Neuronal stem cell (in vitro differentiated cells): ENCODE measurements at regions not wholly inside any gene's neighbourhood (a gene's known extent, or its start where the extent isn't known, plus 50 kb on each side); places are given as distances from the start of the nearest gene placed in this dataset.

Experiments
- DNase-seq: peaks from one replicate; pipeline ENCODE4 v3.0.0-alpha.2; 2013; ENCODE audit warnings: low spot score
- H2AFZ ChIP-seq: one replicate; pipeline ENCODE4 v1.6.1; 2013; ENCODE audit warnings: mild to moderate bottlenecking, low read length, inconsistent platforms
- H2AK5ac ChIP-seq: 2 replicates; pipeline ENCODE4 v1.6.1; 2013; ENCODE audit warnings: low read depth, mild to moderate bottlenecking, inconsistent platforms, low read length, moderate library complexity, mixed read lengths
- H2BK120ac ChIP-seq: 2 replicates; pipeline ENCODE4 v1.6.1; 2013; ENCODE audit warnings: low read depth, mild to moderate bottlenecking, inconsistent platforms, low read length, moderate library complexity, mixed read lengths
- H2BK12ac ChIP-seq: one replicate; pipeline ENCODE4 v1.6.1; 2013; ENCODE audit warnings: low read length, inconsistent platforms
- H2BK15ac ChIP-seq: 2 replicates; pipeline ENCODE4 v1.6.1; 2013; ENCODE audit warnings: mild to moderate bottlenecking, low read length, inconsistent platforms, mixed read lengths
- H2BK5ac ChIP-seq: one replicate; pipeline ENCODE4 v1.6.1; 2013; ENCODE audit warnings: inconsistent platforms, mild to moderate bottlenecking, low read length, moderate library complexity
- H3K14ac ChIP-seq: one replicate; pipeline ENCODE4 v1.6.1; 2013; ENCODE audit warnings: low read length, inconsistent platforms
- H3K18ac ChIP-seq: 2 replicates; pipeline ENCODE4 v1.6.1; 2013; ENCODE audit warnings: low read length, inconsistent platforms
- H3K23ac ChIP-seq: 2 replicates; pipeline ENCODE4 v1.6.1; 2013; ENCODE audit warnings: low read depth, mild to moderate bottlenecking, mixed read lengths, low read length, inconsistent platforms; ENCODE audit not compliant: poor library complexity
- H3K27ac ChIP-seq: replicated peaks from 3 replicates; pipeline ENCODE4 v1.5.1; 2013; ENCODE audit warnings: low read length, inconsistent platforms
- H3K27me3 ChIP-seq, 3 experiments: 2 replicates each; pipeline ENCODE4 v1.6.1; 2013; ENCODE audit warnings: low read length in 3 of 3, mild to moderate bottlenecking in 2 of 3, inconsistent platforms in 1 of 3, low read depth in 1 of 3, mixed read lengths in 1 of 3, moderate library complexity in 1 of 3; ENCODE audit not compliant: control insufficient read depth in 3 of 3, insufficient read depth in 3 of 3
- H3K36me3 ChIP-seq, 2 donors: replicated peaks in 1 of 2; 2 replicates each; pipeline ENCODE4 v1.6.1; 2013; ENCODE audit warnings: low read length in 2 of 2; ENCODE audit not compliant: control insufficient read depth in 2 of 2, insufficient read depth in 2 of 2
- H3K4ac ChIP-seq: 2 replicates; pipeline ENCODE4 v1.6.1; 2013; ENCODE audit warnings: inconsistent platforms, mild to moderate bottlenecking, low read length, moderate library complexity
- H3K4me1 ChIP-seq, 2 donors: 1 replicate in 1 of 2; 2 replicates in 1 of 2; pipeline ENCODE4 v1.6.1; 2013; ENCODE audit warnings: low read length in 2 of 2, low read depth in 1 of 2; ENCODE audit not compliant: control insufficient read depth in 2 of 2, insufficient read depth in 1 of 2
- H3K4me2 ChIP-seq: one replicate; pipeline ENCODE4 v1.6.1; 2013; ENCODE audit warnings: mild to moderate bottlenecking, low read length, inconsistent platforms; ENCODE audit not compliant: insufficient read depth, poor library complexity, severe bottlenecking
- H3K4me3 ChIP-seq, 2 donors: 2 replicates each; pipeline ENCODE4 v1.5.1; 2013; ENCODE audit warnings: low read length in 2 of 2, mild to moderate bottlenecking in 2 of 2, inconsistent platforms in 1 of 2, moderate library complexity in 1 of 2
- H3K79me1 ChIP-seq: one replicate; pipeline ENCODE4 v1.6.1; 2013; ENCODE audit warnings: low read depth, mild to moderate bottlenecking, inconsistent platforms, low read length, moderate library complexity
- H3K9ac ChIP-seq: one replicate; pipeline ENCODE4 v1.6.1; 2013; ENCODE audit warnings: mild to moderate bottlenecking, low read depth, low read length, inconsistent platforms; ENCODE audit not compliant: poor library complexity
- H3K9me3 ChIP-seq, 2 donors: replicated peaks in 1 of 2; 2 replicates each; pipeline versions ENCODE3 to v1.6.1; 2013; ENCODE audit warnings: low read length in 2 of 2, mild to moderate bottlenecking in 2 of 2, inconsistent platforms in 1 of 2, low read depth in 1 of 2, mixed read lengths in 1 of 2, moderate library complexity in 1 of 2; ENCODE audit not compliant: control insufficient read depth in 2 of 2, insufficient read depth in 1 of 2
- H4K8ac ChIP-seq: one replicate; pipeline ENCODE4 v1.6.1; 2013; ENCODE audit warnings: low read depth, mild to moderate bottlenecking, inconsistent platforms, low read length, moderate library complexity
- H4K91ac ChIP-seq: one replicate; pipeline ENCODE4 v1.6.1; 2013; ENCODE audit warnings: low read length, low read depth, mild to moderate bottlenecking, inconsistent platforms; ENCODE audit not compliant: poor library complexity
- whole genome bisulfite sequencing, 2 donors: extraction: QIAGEN DNeasy Blood & Tissue Kit; methylation state at CpG; one replicate each; pipeline ENCODE4 v1.1.7; 2013; ENCODE audit warnings: missing lambda C conversion rate in 2 of 2, mixed read lengths in 1 of 2; ENCODE audit not compliant: insufficient read length in 2 of 2, insufficient replicate concordance in 1 of 2; ENCODE audit errors: extremely low coverage in 2 of 2; 5-methylcytosine and 5-hydroxymethylcytosine counted together

DNA sequence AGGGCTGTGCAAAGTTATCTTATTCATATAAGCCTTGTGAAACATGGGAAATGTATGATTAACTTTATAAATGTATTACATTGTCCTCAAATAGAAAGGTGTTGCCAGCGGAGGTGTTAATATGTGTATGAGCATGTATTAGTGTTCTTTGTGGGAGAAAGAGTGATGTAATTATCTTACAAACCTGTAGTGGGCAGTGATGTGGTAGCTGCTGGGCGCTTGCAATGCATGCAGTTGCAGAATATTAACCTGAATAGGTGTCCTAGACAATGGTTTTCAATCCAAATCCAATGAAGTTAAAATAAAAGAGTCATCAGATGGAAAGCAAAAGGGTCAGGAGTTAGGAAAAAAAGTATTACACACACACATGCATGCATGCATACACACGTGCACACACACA, 881.3 kb upstream of the CADM2 start:
- Histone ChIP-seq H3K4me3 (no peak overlapping the region), H3K27me3 (no peaks in the 10 kb centered on the region)

DNA sequence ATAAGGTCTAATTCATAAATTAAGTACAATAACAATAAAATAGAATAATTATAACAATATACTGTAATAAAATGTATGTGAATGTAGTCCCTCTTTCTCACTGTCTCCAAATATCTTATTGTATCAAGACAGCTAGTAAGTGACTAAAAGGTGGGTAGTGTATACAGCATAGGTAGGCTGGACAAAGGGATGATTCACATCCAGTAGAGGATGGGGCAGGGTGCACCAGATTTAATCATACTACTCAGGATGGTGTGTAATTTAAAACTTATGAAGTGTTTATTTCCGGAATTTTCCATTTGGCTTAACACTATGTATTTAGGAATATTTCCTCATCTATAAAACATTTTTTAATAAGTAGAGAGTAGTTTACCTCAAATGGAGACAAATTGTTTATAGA, 876.1 kb upstream of the CADM2 start:
- H3K4me1 ChIP-seq = no peaks in the 10 kb centered on the region
- no peaks in the 10 kb centered on the region for H3K36me3 ChIP-seq
- WGBS, 2 donors = no CpG with 5 or more reads among the region's 1 CpG

More for the DNA sequence above, 881.3 kb upstream of the CADM2 start:
- Histone ChIP-seq H4K8ac (no peak overlapping the region), H3K23ac (no peak overlapping the region), H2BK120ac (no peak overlapping the region), H2AK5ac (no peak overlapping the region), H3K14ac (no peak overlapping the region), H3K27ac (no peak overlapping the region), H2BK5ac (no peak overlapping the region), H3K4me2 (no peak overlapping the region), H4K91ac (no peak overlapping the region), H3K9me3 (peaks cover 0 to 3% of the 10 kb centered on the region in 2 donors), H3K9ac (no peak overlapping the region), H3K79me1 (no peaks in the 10 kb centered on the region), H3K36me3 (no peaks in the 10 kb centered on the region), H3K4me1 (no peaks in the 10 kb centered on the region), H2AFZ (no peak overlapping the region), H2BK12ac (no peak overlapping the region), H3K4ac (no peak overlapping the region), H2BK15ac (no peak overlapping the region), H3K18ac (no peak overlapping the region)
- no CpG with 5 or more reads among the region's 3 CpGs for WGBS, 2 donors
- DNase-seq = no peak

DNA sequence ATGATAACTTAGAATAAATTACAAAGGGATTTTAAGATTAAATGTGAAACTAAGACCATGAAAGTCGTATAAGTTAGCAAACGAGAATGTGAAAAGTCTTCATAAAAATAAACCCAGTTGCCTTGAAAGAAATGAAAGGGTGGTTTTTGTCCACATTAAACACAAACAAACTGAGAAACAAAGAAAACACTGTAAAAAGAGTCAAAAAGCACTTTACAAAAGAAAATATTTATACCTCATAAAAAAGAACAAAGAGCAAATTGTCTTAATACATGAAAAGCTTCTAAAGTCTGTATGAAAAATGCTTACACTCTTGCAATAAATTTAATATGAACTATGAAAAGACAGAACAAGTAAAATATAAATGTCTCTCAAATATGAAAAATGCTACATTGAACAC, 865.9 kb upstream of the CADM2 start:
- Histone ChIP-seq H3K14ac (no peak overlapping the region), H3K27me3 (no peaks in the 10 kb centered on the region), H2AFZ (no peak overlapping the region), H3K4ac (no peak overlapping the region), H4K8ac (no peak overlapping the region), H3K27ac (no peak overlapping the region), H2BK120ac (no peak overlapping the region), H3K4me3 (no peak overlapping the region), H3K36me3 (no peaks in the 10 kb centered on the region), H3K18ac (no peak overlapping the region), H3K23ac (no peak overlapping the region), H2BK15ac (no peak overlapping the region), H3K4me1 (no peaks in the 10 kb centered on the region), H3K9ac (no peak overlapping the region), H3K9me3 (no peaks in the 10 kb centered on the region), H2BK5ac (no peak overlapping the region), H3K4me2 (no peak overlapping the region), H3K79me1 (no peaks in the 10 kb centered on the region), H2BK12ac (no peak overlapping the region), H2AK5ac (no peak overlapping the region), H4K91ac (no peak overlapping the region)
- WGBS, 2 donors = no CpG with 5 or more reads among the region's 2 CpGs
- DNase-seq = no peak

More for the DNA sequence above, 876.1 kb upstream of the CADM2 start:
- no peak overlapping the region for H3K27ac ChIP-seq
- no peak overlapping the region for H4K91ac ChIP-seq
- no peak overlapping the region for H3K4me3 ChIP-seq
- H3K4ac ChIP-seq = no peak overlapping the region
- DNase-seq = no peak
- H3K4me2 ChIP-seq = no peak overlapping the region
- no peaks in the 10 kb centered on the region for H3K79me1 ChIP-seq
- H3K9me3 ChIP-seq = no peaks in the 10 kb centered on the region
- no peak overlapping the region for H3K23ac ChIP-seq
- no peak overlapping the region for H2BK120ac ChIP-seq
- no peak overlapping the region for H3K18ac ChIP-seq
- no peak overlapping the region for H2AFZ ChIP-seq
- H2BK15ac ChIP-seq = no peak overlapping the region
- H2AK5ac ChIP-seq = no peak overlapping the region
- H3K14ac ChIP-seq = no peak overlapping the region
- H3K27me3 ChIP-seq = no peaks in the 10 kb centered on the region
- H2BK5ac ChIP-seq = no peak overlapping the region
- no peak overlapping the region for H3K9ac ChIP-seq
- no peak overlapping the region for H4K8ac ChIP-seq
- no peak overlapping the region for H2BK12ac ChIP-seq

DNA sequence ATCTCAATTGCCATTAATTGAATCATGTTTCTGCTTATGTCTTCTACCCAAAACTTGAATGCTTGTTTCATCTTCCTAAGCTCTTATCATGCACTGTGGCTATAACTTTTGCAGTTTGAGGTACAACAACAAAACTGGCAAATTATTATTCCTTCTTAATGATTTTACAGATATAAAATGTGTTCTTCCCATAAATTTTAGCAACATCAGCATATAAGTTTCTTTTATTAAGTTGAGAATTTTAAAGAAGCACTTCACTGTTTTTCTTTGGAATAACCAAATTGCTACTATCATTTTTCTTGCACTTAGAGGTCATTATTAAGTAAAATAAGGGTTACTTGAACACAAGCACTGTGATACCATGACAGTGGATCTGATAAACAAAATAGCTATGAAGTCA, 862.6 kb upstream of the CADM2 start:
- no peak overlapping the region for H3K4me2 ChIP-seq
- no peak overlapping the region for H2BK12ac ChIP-seq
- H3K4me3 ChIP-seq = no peak overlapping the region
- no peaks in the 10 kb centered on the region for H3K4me1 ChIP-seq
- H2AK5ac ChIP-seq = no peak overlapping the region
- no peak overlapping the region for H2BK120ac ChIP-seq
- no peak overlapping the region for H3K14ac ChIP-seq
- DNase-seq = no peak
- H3K23ac ChIP-seq = no peak overlapping the region
- H3K79me1 ChIP-seq = no peaks in the 10 kb centered on the region
- H3K36me3 ChIP-seq = no peaks in the 10 kb centered on the region
- no peaks in the 10 kb centered on the region for H3K27me3 ChIP-seq
- no peak overlapping the region for H3K4ac ChIP-seq
- no peak overlapping the region for H4K8ac ChIP-seq
- H3K18ac ChIP-seq = no peak overlapping the region
- H3K9ac ChIP-seq = no peak overlapping the region
- H2BK15ac ChIP-seq = no peak overlapping the region
- no peak overlapping the region for H2AFZ ChIP-seq
- no peak overlapping the region for H3K27ac ChIP-seq
- no peaks in the 10 kb centered on the region for H3K9me3 ChIP-seq
- H4K91ac ChIP-seq = no peak overlapping the region
- no peak overlapping the region for H2BK5ac ChIP-seq
